Uterus (tissue), 2 donors: ENCODE measurements at regions not wholly inside any gene's neighbourhood (a gene's known extent, or its start where the extent isn't known, plus 50 kb on each side); places are given as distances from the start of the nearest gene placed in this dataset.

ENCODE experiments used
- POLR2A ChIP-seq, 2 donors: fragments of 450-650 bp; IDR thresholded peaks; one replicate each; pipeline ENCODE4 v1.6.1; 2016; ENCODE audit warnings: antibody characterized with exemption in 2 of 2, mild to moderate bottlenecking in 1 of 2, moderate library complexity in 1 of 2
- TF ChIP-seq, protein P1 (sequence below), 4 experiments: fragments of 200-600 bp in 2 of 4; fragments of 450-650 bp in 2 of 4; sonication (generic) in 2 of 4; IDR thresholded peaks; one replicate each; pipeline ENCODE4 v1.5.1; 2016 to 2019; ENCODE audit warnings: antibody characterized with exemption in 4 of 4, mild to moderate bottlenecking in 2 of 4, moderate library complexity in 1 of 4

DNA sequence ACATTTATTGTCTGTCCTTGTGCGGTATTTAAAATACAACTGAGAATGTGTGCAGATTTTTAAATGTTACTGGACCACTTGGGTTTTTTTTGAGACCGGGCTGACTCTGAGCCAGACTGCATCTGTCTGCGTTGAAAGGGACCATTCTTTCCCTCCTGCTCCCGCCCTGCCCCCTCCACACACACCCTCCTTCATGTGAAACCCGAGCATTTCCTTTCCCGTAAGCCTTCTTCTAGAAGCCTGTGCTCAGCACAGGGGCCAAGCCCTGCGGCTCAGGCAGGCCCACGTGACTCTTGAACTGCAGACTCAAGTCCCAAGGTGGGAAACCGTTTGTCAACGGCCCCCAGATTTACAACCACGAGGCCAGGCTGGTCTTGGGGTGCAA is 82.7 kb upstream of the FOXC1 start:
- TF ChIP-seq, protein P1, sequence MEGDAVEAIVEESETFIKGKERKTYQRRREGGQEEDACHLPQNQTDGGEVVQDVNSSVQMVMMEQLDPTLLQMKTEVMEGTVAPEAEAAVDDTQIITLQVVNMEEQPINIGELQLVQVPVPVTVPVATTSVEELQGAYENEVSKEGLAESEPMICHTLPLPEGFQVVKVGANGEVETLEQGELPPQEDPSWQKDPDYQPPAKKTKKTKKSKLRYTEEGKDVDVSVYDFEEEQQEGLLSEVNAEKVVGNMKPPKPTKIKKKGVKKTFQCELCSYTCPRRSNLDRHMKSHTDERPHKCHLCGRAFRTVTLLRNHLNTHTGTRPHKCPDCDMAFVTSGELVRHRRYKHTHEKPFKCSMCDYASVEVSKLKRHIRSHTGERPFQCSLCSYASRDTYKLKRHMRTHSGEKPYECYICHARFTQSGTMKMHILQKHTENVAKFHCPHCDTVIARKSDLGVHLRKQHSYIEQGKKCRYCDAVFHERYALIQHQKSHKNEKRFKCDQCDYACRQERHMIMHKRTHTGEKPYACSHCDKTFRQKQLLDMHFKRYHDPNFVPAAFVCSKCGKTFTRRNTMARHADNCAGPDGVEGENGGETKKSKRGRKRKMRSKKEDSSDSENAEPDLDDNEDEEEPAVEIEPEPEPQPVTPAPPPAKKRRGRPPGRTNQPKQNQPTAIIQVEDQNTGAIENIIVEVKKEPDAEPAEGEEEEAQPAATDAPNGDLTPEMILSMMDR (IDR thresholded peaks at IDR 0.05), result no peak
- no peak for TF ChIP-seq POLR2A (IDR thresholded peaks at IDR 0.05)
